ENCODE measurements at regions not wholly inside any gene's neighbourhood (a gene's known extent, or its start where the extent isn't known, plus 50 kb on each side); places are given as distances from the start of the nearest gene placed in this dataset.

DNA sequence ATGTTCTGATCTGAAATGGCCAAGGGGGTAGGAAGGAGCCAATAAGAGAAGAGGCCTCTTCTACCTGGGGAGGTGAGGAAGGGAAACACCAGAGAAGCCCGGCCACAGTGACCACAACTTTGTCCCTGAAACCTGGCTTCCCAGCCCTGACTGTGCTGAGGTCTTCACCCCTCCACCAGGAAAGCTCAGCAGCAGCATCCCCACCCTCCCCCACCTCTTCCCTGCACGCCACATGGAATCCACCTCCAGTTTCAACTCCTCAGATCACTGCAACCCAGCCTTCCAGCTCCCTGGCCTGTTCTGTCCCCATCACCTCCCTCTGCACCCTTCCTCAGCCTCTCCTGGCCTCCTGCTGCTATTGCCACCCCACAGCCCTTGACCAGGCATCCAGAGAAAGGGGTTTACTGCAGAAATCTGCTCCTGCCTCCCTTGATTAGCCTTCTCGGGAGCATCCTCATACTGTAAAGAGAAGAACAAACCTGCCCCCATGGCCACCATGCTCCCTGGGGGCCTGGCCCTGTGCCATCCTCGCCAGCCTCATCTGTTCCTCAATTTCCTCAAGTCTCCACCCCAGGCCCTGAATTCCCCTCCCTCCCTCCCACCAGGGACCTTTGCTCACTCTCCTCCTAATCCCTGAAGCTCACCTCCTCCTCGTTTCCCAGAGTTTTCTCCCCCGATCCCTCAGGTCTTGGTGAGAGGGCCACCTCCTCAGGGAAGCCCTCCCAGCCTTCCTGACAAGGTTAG, 450.9 kb downstream of the MATN1 start:
- DNase-seq (ENCODE audit: low read depth in 2 of 2): no peak

DNA sequence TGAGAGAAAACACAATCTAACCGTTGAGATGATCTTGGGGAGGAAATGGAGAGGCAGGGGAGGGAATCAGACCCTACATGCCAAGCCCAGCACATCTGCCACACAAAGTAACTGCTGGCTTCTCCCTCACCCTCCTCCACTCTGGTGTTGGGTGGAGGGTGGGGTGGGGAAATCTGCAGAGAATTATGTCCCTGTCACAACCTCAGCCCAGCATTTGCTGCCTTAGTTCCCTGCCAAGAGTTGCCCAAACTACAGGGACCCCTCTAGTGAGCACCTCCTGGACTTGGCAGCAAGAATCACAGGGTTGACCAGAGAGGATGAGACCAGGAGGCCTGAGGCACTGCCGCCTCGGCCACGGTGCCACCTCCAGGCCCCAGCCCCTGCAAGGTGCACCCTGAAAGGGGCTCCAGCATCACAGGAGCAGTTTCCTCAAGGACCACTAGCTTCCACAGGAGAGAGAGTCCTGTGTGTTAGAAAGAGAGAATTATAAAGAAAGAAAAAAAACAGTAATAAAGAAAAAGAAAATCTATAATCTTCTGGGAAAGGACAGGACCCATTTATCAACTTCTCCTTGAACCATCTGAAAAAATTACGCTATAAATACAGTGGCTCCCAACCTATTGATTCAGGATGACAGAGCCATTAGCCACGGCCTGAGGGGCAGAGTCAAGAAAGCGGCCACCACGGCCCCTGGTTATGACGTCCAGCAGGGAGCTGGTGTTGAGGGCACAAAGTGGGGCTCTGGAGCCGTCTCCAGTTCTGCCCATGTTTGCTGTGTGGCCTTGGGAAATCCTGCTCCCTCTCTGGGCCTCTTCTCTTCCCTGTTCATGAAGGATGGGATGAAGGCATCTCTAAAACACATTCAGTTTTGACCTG, 451.7 kb downstream of the MATN1 start:
- no peak for DNase-seq (ENCODE audit: low read depth in 2 of 2)

- DNase-seq (ENCODE audit: low read depth in 2 of 2): no peak
These were observed 452.9 kb downstream of the MATN1 start for GRCh38 chr1:30270461-30270860.

DNA sequence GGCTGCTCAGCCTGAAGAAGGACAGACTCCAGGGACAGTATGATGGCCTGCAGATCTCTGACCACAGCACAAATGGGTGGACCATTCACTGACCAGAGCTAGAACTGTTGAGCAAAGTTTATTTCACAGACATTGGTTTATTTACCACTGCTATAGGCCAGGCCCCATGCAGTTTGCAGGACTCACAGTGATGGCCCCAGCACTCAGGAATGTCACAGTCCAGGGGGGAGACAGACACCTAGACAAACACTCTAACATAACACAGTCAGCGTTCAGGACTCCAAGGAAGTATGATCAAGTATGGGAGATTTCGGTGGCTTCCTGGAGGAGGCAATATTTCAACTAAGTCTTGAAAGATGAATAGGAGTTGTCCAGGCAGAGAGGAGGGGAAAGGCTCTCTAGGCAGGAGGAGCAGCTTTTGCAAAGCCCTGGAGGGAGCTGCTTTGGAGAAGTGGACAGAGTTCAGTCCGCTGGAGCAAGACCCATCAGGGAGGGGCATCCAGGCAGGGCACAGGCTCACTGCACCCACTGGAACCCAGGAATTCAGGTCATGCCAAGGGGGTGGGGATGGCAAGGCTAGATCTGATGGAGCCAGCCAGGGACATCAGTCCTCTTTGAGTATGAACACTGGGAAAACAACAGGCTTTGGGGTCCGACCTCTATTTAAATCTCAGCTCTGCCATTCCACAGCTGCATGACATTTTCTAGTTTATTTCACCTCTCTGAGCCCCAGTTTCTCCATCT, 454.3 kb downstream of the MATN1 start:
- DNase-seq (ENCODE audit: low read depth in 2 of 2): no peak

GRCh38 chr1:30267856-30268255, 455.5 kb downstream of the MATN1 start:
- DNase-seq (ENCODE audit: low read depth in 2 of 2): no peak

- no peak for DNase-seq (ENCODE audit: low read depth in 2 of 2)
These were observed 456.3 kb downstream of the MATN1 start for GRCh38 chr1:30267046-30267445.

DNA sequence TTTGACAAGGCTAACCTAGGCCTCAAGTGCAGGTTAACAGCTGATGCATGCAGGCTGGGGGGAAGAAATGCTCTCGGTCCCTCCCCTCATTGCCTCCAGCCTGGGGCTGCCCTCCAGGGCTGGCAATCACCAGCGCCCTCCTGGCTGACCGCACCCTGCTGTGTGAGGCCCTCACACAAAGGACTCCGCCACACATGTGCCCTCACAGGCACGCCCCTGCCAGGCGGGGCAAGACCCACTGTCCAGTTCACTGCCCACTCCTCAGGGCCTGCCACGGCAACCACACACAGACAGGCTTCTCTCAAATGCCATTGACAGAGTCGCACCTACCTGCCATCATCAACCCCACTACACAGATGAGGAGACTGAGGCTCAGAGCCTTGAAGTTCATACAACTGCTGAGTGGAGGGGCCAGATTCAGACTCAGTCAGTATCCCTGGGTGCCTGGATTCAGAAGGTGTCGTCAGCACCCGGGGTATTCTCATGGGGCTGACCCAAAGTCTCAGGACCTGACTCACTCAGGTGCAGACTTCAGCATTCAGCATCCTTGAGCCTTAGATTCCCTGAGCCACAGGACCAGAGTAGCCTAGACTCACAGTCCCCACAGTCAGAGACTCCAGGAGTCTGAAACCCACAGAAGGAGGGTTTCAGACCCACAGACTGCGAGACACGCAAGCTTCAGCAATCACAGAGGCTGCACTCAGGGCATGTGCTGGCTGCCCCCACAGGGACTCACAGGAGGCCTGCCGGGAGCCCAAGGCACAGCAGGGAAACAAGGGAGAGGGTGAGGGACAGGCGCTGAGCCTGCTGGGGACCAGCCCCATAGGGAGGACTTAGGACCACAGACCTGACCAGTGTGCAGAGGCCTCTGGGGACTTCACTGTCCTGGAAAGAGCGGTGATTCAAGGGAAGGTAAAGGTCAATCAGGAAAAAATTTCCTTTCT, 458.0 kb downstream of the MATN1 start:
- no peak for DNase-seq (ENCODE audit: low read depth in 2 of 2)

- DNase-seq (ENCODE audit: low read depth in 2 of 2): no peak
These were observed 458.7 kb downstream of the MATN1 start for GRCh38 chr1:30264672-30265025.

DNA sequence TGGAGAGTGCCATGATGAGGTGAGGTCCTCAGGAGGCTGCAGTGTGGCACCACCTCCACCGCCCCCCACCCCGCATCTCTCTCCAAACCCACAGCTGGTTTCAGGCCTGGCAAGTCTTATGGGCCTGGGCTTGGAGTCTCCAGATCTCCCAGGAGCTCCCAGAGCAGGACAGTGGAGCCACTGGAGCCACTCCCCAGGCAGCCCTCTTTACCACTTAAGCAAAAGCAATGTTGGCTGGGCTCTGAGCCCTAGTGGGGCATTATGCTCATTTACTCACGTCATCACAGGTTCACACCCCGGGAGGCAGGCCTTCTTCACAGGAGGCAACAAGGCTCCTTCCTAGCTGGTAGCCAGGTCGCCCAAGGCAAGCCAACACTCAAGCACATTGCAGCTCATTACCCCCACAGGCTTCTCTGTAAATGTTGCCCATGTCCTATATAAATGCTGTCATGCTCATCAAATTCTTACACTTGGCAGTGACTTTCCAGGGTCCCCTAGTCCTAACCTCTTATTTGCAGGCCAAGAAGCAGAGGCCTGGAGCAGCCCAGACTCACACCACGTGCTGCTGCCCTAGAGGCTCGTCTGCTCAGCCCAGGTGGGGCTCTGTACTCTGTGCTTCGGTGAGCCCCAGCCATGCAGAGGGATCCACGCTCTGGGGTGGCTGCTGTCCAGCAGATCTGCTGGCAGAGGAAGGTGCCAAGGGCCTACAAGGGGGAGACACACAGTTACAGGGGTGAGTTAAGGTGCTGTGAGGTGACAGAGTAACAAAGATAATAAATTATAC, 459.3 kb downstream of the MATN1 start:
- no peak for DNase-seq (ENCODE audit: low read depth in 2 of 2)

- no peak for DNase-seq (ENCODE audit: low read depth in 2 of 2)
These were observed 460.0 kb downstream of the MATN1 start for GRCh38 chr1:30263405-30263804.

DNA sequence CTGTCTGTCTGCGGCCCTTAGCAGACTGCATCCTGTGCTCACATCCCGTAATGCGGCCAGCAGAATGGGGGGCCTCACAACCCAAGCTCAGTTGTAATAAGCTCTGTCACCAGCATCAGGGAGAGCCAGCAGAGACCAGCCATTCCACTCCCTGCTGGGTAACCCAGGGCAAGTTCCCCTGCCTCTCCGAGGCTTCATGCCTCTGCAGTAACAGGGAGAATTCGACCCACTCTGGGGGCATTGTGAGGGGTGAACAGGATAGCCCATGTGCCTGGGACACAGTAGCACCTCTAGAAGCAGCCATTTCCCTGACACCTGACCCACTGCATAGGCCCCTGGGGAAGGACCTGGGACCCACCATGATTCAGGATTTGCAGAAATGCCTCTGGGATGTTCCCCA, 461.2 kb downstream of the MATN1 start:
- no peak for DNase-seq (ENCODE audit: low read depth in 2 of 2)

GRCh38 chr1:30260318-30260717, 463.1 kb downstream of the MATN1 start:
- DNase-seq (ENCODE audit: low read depth in 2 of 2): no peak

DNA sequence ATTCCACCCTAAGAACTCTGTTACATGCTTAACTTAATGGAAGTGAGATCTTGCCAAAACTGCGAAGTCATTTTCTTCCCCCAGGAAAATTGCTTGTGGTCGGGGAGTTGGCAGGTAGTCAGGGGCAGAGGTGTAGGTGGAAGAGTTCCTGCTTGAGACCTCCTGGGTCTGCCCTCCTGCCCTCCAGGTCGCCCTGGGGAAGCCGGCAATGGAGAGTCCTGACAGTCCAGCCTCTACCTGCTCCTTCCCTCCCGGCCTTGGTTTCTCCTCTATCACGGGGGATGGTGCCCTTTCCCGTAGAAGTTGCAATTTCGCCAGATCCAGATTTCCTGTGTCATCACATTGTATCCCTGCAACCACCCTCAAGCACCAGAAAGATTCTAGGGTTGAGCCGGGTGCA, 463.8 kb downstream of the MATN1 start:
- no peak for DNase-seq (ENCODE audit: low read depth in 2 of 2)

- no peak for DNase-seq (ENCODE audit: low read depth in 2 of 2)
These were observed 464.5 kb downstream of the MATN1 start for GRCh38 chr1:30258876-30259275.

- no peak for DNase-seq (ENCODE audit: low read depth in 2 of 2)
These were observed 464.9 kb downstream of the MATN1 start for GRCh38 chr1:30258471-30258870.

GRCh38 chr1:30257742-30258380, 465.5 kb downstream of the MATN1 start:
- DNase-seq (ENCODE audit: low read depth in 2 of 2): no peak

GRCh38 chr1:30257322-30257721, 466.1 kb downstream of the MATN1 start:
- DNase-seq (ENCODE audit: low read depth in 2 of 2): no peak

- no peak for DNase-seq (ENCODE audit: low read depth in 2 of 2)
These were observed 466.5 kb downstream of the MATN1 start for GRCh38 chr1:30256911-30257310.

- DNase-seq (ENCODE audit: low read depth in 2 of 2): no peak
These were observed 468.2 kb downstream of the MATN1 start for GRCh38 chr1:30255111-30255724.
